HG03378 (cell line): ENCODE measurements at regions not wholly inside any gene's neighbourhood (a gene's known extent, or its start where the extent isn't known, plus 50 kb on each side); places are given as distances from the start of the nearest gene placed in this dataset.
"Not testable (repeated sequence)": the region's sequence is repeated elsewhere in the genome, so short reads cannot be mapped to it uniquely, and the experiment has no call there.

Experiments
- ATAC-seq: cut with Tn5 transposase; IDR thresholded peaks from one replicate; pipeline ENCODE4 v1.9.1; 2021; ENCODE audit warnings: mild to moderate bottlenecking, moderate library complexity; ENCODE audit not compliant: unreplicated experiment

DNA sequence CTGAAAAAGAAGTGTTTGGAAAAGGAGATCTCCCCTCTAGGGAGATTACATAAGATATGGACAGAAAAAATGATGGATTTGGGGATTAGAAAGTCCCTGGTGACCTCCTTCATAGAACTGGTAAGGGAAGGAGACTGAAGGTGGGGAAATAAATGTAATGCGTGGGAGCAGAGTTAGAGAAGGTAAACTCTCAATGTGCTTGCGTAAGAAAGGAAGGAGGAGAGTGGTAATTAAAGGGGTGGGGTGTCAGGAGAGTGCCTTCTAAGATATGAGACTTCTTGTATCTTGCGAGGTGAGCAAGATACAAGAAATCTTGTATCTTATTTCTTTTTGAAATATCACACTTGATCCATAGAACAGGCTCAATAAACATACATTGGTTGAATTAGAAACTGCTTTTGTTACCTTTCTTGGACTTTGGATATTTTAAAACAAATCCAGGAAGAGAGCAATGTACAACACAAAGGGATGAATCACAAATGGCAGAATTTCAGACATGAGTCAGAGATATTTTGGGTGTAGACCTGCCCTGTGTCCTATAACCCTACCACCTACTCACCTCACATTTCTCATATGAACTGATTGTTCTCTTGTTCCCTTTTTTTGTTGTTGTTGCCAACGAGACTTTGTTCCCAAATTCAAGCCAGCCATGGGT, 342.4 kb downstream of the INSIG2 start:
- no peak for ATAC-seq

DNA sequence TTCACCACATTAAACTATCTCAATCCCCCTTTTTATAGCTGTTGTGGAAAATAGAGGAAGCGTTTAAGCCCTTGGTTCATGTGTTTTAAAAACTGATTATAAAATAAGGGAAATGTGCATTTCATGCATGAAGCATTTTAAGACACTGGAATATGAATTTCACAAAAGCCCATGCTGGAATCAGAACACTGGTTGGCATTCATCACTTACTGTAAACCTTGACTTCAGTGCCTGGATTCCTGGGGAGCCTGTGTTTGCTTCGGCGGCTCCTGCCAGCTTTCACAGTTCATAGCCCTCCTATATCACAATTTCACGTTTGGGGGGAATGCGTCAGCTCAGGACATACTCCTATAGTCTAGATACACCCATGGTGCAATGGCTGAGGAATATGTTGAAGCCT, 336.9 kb downstream of the INSIG2 start:
- no peak for ATAC-seq

DNA sequence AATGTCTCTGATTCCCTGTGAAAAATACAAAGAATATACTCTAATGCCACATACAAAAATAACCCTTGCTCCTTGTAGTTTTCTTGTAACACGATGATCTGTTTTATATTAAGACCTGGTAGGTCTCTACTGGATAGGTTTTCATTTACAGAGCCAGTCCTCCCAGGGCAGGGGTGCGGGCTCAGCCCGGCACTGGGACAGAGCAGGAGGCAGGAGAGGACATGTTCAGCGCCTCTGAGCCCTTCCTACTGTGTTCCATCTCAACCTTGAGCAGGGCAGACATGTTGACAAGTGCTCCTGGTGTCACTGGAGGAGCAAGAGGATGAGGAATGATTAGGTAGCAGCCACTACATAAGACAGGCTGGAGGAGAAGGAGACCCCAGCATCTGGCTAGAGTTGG, 335.5 kb downstream of the INSIG2 start:
- ATAC-seq = no peak

DNA sequence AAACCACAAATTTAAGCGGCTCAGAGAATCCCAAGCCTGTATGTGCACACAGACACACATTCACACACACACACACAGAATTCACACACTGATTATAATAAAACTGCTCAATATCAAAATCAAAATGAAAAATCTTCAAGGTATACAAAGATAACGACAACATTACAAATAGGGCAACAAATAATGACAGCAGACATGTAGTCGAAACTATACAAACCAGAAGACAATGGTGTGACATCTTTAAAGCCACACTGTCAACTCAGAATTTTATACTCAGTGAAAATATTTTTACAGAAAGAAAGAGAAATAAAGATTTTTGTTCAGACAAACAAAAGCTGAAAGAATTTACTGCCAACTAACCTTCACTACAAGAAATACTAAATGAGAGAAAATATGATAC, 333.4 kb downstream of the INSIG2 start:
- ATAC-seq = no peak

DNA sequence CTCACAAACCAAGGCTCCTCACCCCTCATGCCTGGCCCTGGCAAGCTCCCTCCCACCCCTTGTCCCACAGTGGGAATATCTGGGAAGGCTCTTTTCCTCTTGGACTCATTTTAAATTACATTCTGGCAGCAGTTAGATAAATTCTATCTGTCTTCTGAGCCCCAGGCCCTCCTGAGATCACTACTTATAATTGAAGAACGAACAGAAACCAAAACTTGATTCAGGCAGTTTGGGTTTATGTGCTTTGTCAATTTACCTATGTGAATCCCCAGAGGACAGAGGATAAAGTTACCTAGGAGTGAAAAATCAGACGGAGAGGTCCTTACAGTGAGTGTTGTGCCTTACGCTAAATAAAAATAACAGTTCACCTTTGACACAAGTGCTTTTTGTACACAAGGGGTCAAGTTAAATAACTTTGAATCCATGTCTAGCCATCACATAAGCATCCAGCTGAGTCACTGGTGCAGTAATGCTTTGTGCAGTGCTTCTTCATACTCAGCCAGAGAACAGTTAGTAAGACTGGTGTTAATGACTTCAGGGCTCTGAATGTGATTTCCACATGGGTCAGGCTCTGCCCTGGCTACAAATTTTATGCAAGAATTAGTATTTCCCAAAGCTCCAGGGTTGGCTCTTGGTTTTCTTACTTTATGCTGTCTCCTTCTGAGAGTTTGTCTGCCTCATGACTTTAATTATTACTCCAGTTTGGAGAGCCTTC, 329.3 kb downstream of the INSIG2 start:
- ATAC-seq = no peak

DNA sequence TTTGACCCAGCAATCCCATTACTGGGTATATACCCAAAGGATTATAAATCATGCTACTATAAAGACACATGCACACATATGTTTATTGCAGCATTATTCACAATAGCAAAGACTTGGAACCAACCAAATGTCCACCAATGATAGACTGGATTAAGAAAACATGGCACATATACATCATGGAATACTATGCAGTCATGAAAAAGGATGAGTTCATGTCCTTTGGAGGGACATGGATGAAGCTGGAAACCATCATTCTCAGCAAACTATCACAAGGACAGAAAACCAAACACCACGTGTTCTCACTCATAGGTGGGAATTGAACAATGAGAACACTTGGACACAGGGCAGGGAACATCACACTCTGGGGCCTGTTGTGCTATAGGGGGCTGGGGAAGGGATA, 326.9 kb downstream of the INSIG2 start:
- ATAC-seq = not testable (repeated sequence)

DNA sequence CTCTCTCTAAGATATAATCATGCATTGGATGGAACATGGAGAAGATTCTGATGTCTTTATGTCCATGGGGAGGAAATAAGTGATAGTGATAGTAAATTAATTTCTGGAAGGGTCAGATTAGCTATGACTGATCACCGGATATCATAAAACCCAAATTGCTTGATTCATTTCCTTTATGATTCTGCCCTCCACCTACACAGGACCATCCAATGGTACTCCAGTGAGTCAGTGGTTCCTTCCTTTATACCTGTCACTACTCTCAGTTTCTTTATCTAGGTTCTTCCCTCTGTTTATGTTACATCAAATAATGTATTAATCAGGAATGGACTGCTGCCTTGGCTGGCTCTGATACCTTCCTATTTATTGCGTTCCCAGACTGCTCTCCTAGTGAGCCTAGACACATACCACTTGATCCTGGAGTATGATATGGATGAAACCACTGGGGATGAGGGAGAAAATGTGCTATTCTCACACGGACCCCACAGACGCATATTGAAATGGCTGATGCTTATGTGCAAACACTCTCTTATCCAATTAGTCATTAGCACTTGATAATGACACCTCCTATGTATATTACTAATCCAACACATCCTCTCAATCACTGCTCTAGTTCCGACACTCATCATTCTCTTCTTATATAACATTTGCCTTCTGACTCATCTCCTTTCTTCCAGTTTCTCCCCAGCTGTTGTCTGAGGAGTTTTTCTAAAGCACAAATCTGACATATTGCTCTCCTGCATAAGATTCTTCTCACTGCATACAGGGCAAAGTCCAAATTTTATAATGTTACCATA, 315.6 kb downstream of the INSIG2 start:
- ATAC-seq = no peak

DNA sequence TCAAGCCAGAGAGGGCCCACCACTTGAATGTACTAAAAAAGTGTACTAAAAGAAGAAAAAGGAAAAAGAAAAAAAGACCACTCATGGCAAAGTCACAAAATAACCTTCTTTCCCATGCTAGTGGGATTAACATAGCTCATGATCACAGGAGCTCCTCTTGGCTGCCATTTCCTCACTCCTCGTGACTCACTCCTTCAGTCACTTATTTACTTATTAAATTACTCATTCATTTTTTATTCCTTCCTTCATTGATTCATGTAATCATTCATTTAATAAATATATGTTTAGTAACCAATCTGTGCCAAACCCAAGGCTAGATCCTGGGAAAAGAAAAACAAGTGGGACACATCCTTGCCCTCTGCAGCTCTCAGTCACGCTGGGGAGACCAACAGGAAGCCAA, 300.5 kb downstream of the INSIG2 start:
- ATAC-seq = no peak

DNA sequence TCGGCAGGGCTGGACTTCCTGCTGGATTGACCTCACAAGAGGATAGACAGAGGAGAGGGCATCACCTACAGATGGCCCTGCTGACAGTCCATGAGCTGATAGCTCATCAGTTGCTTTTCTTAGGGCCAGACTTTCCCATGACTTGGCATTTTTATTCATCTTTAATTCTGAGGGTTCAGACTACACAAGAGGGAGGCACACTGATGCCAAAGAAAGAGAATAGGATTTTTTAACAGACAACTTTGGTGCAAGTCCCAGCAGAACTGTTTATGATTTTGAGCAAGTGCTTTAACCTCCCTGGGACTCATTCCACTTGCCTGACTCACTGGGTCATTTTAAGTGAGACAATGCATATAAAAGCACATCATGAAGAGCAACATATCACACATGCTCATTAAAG, 299.2 kb downstream of the INSIG2 start:
- no peak for ATAC-seq

DNA sequence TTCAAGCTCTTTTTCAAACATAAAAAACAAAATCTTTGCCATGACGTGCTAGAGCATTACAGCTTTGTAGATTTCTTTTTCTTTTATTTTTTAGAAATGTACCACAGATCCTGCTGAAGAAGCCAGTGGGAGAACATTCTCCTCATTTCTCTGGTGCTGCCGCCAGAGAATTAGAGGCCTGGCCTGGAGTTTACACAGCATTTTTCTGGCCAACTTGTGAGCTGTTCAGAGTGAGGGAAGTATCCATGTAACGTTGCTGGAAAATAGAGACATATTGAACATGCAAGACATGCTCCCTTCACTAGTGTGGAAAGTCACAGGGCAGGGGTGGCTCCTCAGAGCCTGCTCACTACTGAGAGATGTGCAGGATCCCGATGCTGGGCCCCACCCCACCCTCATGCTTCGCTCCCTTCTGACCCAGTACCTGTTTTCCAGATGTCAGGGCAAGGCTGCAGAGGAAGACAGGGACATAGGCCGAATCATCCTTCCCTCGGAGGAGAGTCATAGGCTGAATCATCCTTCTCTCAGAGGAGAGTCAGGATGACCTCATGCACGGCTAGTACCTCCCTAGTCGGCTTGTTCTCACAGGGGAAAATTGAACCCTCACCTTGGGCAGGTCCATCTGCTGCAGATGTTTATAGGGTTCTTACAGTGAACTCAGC, 298.5 kb downstream of the INSIG2 start:
- ATAC-seq = no peak

DNA sequence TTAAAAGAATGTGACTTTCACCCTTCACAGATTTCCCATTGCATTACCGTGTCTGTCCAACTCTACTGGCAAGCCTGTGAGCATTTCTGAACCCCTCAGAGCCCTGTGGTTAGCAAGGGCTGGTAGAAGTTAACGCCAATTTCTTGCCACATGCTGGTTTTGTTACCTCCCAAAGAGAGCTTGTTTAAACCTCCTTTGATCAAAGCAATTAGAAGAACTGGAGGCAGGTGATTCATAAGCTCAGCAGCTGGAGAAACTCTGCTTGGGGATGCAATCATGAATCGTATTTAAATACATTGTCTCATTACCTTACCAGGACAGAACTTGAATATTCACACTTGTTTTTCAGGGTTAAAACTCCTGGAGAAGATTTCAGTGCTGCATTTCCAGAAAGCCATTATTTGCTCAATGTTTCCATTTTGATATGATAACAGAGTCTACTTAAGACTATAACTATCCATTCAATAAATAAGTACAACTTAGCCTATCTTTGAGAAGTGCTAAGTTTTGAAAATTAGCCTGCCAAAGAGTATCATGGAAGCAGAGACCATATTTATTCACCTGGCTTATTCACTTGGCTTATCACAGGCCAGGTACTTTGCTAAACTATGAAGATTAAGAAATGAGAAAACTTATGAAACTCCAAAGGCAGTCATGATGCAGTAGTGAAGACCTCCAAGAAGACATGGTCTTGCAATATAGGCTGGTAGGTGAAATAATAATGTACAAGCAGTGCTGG, 292.8 kb downstream of the INSIG2 start:
- ATAC-seq = no peak

DNA sequence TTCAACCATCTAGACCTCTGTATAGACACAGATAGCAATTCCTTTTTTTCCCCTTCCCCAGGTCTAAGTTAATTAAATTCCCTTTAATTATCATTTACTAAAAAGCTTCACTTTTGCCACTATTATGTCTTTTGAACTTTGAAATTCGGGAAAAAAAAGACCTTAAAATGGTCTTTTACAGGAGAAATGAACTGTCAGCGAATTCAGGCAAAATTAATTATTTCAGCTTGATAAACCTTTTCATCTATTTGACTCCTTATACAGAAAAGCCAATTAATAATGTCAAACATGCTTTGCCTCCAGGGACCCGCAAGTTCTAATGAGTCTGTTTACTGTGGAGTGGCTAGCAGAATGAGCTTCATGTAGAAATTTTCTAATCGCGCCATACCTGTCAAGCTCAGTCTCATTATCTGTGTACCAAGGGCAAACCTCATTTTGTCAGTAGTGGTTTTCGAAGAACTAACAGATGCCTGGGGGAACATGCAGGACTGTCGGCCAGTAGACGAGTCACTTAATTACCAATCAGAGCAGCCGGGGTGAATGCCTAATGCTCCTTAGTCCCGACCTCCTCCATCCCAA, 287.7 kb downstream of the INSIG2 start:
- ATAC-seq = no peak

DNA sequence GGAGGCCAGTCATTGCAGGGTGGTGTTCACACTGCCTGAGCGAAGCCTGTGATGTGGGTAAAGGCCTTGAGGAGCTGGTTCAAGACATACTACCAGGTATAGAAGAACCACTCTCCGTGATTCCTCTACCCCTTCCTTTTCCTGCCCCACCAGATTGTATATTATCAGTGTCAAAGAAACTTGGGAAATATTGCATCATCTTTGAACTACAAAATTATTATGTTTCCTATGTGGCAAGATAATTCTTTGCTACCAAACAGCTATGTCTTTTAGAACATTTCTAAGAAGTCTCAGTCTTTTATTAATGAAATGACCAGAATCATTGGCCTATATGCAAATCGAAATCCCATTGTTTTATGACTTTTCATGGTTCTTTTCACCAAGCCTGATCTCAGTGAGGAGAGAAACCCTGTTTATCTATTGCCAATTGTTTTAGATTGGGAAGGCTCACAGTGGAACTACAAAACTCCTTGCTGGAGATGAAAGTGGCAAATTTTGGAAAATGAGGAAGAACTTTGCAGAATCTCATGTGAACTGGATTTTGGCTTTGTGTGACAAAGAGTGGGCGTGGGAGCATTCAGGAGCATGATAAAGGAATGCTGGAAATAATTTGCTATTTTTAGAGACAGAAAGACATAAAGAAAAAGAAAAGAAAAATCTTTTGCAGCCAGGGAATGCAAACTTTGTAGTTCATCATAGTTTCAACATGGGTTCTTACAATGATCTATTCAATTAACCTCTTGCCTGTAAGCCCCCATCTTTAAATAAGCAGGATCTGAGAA, 286.9 kb downstream of the INSIG2 start:
- no peak for ATAC-seq

DNA sequence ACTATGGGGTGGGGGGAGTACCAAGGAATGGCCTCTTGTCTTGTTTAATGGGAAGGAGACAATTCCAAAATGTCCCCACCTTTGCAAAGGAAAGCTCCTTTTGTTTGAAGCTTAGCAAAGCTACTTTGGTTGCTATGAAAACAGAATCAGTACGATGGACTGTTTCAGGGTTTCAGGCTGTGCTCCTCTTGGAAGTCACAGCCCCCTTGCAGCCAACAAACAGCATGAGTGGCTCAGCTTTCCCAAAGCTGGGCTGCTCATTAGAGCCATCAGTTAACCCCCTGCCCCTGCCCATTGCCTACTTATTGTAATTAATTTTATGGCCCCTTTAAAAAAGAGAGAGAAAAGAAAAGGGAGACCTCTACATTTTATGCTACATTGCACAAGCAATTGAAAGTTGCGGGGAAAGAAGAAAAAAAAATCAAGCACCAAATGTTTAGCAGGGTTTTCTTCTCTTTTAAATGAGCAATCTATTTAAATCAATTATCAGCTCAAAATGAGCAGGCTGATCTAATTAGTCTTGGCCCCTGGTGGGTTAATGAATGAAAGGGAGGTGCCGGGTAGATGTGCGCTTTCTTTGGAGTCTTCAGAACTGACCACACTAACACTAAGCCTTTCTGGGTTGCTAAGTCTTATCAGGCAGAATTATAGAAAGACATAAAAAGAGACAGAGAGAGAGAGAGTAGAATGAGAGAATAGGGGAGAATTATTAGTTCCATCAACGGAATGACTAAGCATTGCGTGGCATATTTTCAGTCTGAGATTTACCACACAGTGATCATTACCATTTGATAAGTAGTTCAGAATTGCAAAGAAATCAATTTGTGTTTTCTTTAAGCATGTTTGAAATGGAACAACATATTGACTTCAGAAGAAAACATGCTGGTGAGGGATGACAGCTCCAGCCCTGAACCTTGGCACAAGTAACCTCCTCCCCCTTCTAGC, 284.9 kb downstream of the INSIG2 start:
- ATAC-seq = no peak

DNA sequence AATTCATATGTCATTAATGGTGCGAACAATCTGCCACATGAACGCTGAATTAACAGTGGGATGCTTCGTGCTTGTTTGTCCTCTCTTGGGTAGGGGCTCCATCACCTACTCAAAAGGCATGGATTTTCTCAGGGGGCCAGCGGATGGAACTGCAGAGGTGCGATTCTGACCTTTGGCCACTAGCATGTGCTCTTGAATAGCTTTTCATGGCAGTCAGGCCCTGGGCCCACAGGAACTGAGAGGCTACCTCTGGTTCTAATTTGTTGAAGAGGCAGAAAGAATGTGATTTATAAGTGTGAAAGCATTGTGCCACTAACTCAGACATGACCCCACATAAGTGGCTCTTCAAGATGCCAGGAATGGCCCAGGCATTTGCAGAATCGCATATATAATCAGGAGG, 283.2 kb downstream of the INSIG2 start:
- no peak for ATAC-seq

DNA sequence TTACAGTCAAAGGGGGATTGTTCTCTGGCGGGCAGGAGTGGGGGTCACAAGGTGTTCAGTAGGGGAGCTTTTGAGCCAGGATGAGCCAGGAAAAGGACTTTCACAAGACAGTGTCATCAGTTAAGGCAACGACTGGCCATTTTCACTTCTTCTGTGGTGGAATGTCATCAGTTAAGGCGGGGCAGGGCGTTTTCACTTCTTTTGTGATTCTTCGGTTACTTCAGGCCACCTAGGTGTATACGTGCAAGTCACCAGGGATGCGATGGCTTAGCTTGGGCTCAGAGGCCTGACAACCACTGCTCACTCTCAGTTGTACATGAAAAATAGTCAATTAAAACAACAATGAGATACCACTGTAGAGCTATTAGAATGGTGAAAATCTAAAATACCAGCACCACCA, 281.2 kb downstream of the INSIG2 start:
- ATAC-seq = not testable (repeated sequence)

DNA sequence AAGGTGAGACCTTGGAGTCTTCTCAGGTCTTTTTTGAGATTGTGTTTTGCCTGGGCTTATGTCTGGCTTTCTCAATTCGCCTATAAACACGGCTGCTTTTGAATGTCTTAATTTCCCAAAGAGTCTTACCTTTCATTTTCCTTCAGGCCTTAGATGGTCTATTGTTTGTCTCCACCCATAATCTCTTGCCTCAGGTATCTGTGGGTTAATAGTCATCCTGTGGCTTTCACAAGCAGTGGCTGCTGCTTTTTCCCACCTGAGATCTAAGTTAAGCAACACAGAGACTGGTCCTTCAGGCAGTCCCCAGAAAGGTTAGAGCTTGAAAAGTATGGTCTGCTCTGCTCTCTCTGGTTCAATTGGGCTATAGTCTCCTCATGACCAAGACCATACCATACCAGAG, 275.3 kb downstream of the INSIG2 start:
- no peak for ATAC-seq

DNA sequence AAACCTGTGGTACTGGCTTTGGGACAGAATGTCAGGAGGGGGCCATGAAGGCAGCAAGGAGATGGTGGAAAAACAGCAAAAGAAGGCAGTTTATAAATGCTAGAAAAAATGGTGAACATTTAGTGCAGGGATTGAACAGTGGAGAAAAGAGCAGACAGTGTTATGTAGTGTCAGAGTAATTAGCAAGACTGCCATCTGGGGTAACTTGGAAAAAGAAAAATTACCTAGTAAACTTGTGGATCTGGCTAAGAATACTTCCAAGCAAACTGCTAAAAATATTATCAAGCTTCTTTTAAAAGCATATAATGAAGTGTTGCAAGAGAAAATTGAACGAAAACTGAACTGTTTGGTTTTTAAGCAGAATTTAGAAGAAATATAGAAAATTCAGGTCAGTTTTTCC, 267.8 kb downstream of the INSIG2 start:
- ATAC-seq = no peak

DNA sequence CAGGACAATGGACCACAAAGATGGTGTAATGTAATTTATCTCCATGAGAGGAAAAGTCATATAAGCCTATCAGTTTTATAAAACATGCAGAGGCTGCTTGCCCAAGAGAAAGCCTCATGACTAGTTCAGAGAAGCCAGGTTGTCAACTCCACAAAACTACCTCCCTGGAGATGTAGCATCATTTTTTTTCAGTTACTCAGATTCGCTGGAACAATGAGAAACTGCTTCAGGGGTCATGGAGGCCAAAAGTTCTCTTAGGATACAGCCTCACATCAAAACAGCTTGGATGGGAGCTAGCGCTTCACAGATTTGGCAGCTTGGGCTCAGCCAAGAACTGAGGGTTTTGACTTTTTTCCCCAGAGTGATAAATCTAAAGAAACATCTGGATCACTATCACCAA, 263.5 kb downstream of the INSIG2 start:
- ATAC-seq = no peak
